Lower lobe of right lung (tissue), 2 donors: ENCODE measurements at regions not wholly inside any gene's neighbourhood (a gene's known extent, or its start where the extent isn't known, plus 50 kb on each side); places are given as distances from the start of the nearest gene placed in this dataset.
A peak's percentile ranks its signal among the peaks of the same experiment; 100 is the strongest.

Experiments used
- ATAC-seq, 2 donors: fragments of 200-7000 bp; cut with Tn5 transposase; one replicate each; pipeline ENCODE4 v1.9.1; 2020 to 2022; ENCODE audit warnings: mild to moderate bottlenecking in 2 of 2, moderate library complexity in 2 of 2
- DNase-seq: peaks from one replicate; pipeline ENCODE4 v3.0.0-alpha.2; 2020
- H3K27ac ChIP-seq: fragments of 200-600 bp; one replicate; pipeline ENCODE4 v1.8.0; 2022
- H3K27me3 ChIP-seq: fragments of 200-600 bp; one replicate; pipeline ENCODE4 v1.8.0; 2022; ENCODE audit warnings: low read depth
- H3K36me3 ChIP-seq: fragments of 200-600 bp; one replicate; pipeline ENCODE4 v1.8.0; 2022; ENCODE audit warnings: mild to moderate bottlenecking
- H3K4me1 ChIP-seq: fragments of 200-600 bp; one replicate; pipeline ENCODE4 v1.8.0; 2022
- H3K4me3 ChIP-seq: fragments of 200-600 bp; one replicate; pipeline ENCODE4 v1.8.0; 2022; ENCODE audit warnings: mild to moderate bottlenecking
- H3K9me3 ChIP-seq: fragments of 200-600 bp; one replicate; pipeline ENCODE4 v1.8.0; 2022
- CTCF ChIP-seq: fragments of 200-600 bp; IDR thresholded peaks from one replicate; pipeline ENCODE4 v1.8.0; 2022; ENCODE audit warnings: antibody characterized with exemption, mild to moderate bottlenecking
- intact Hi-C: fragments of 100-400 bp; cut with DNase I; formaldehyde crosslinking; loops from one replicate; pipeline ENCODE4 v1.11.0; 2022
- donor health status: DM: no; HTN: yes; CAD: no; lungs with severe emphysema.

- Histone ChIP-seq H3K4me3 (no peak overlapping the region), H3K36me3 (no peaks in the 10 kb centered on the region), H3K27me3 (no peaks in the 10 kb centered on the region), H3K27ac (no peak overlapping the region), H3K4me1 (no peaks in the 10 kb centered on the region), H3K9me3 (no peaks in the 10 kb centered on the region)
- no peak for TF ChIP-seq CTCF
- ATAC-seq (no peak), DNase-seq (no peak)
- intact Hi-C loops, result no loop called here
These were observed 360.3 kb downstream of the IRS2 start for GRCh38 chr13:109425821-109426689.

- DNase-seq (no peak), ATAC-seq (peak; percentile 32 to 65)
- Histone ChIP-seq H3K36me3 (no peaks in the 10 kb centered on the region), H3K27ac (no peak overlapping the region), H3K4me3 (no peak overlapping the region), H3K9me3 (no peaks in the 10 kb centered on the region), H3K4me1 (no peaks in the 10 kb centered on the region), H3K27me3 (no peaks in the 10 kb centered on the region)
- intact Hi-C loops, result no loop called here
- TF ChIP-seq CTCF, result no peak
These were observed 364.2 kb downstream of the IRS2 start for GRCh38 chr13:109422161-109422560.

GRCh38 chr13:109419896-109420295 is 366.5 kb downstream of the IRS2 start:
- no peaks in the 10 kb centered on the region for H3K4me1 ChIP-seq
- H3K27me3 ChIP-seq, result no peaks in the 10 kb centered on the region
- DNase-seq (no peak), ATAC-seq (no peak)
- no peak for TF ChIP-seq CTCF
- H3K4me3 ChIP-seq, result no peak overlapping the region
- no peaks in the 10 kb centered on the region for H3K9me3 ChIP-seq
- H3K27ac ChIP-seq, result no peak overlapping the region
- intact Hi-C loops, result no loop called here
- no peaks in the 10 kb centered on the region for H3K36me3 ChIP-seq

- no peak overlapping the region for H3K4me3 ChIP-seq
- TF ChIP-seq CTCF, result no peak
- no peaks in the 10 kb centered on the region for H3K36me3 ChIP-seq
- ATAC-seq (no peak), DNase-seq (no peak)
- H3K4me1 ChIP-seq, result no peaks in the 10 kb centered on the region
- H3K9me3 ChIP-seq, result no peaks in the 10 kb centered on the region
- no peaks in the 10 kb centered on the region for H3K27me3 ChIP-seq
- intact Hi-C loops, result no loop called here
- no peak overlapping the region for H3K27ac ChIP-seq
These were observed 368.3 kb downstream of the IRS2 start for GRCh38 chr13:109418111-109418510.

- no peak for TF ChIP-seq CTCF
- no peak for DNase-seq
These were observed 370.4 kb downstream of the IRS2 start for GRCh38 chr13:109416001-109416400.

More at GRCh38 chr13:109416001-109416400, 370.4 kb downstream of the IRS2 start:
- ATAC-seq, result no peak
- Histone ChIP-seq H3K9me3 (no peaks in the 10 kb centered on the region), H3K27me3 (no peaks in the 10 kb centered on the region), H3K27ac (no peak overlapping the region), H3K4me3 (no peak overlapping the region), H3K4me1 (no peaks in the 10 kb centered on the region), H3K36me3 (no peaks in the 10 kb centered on the region)
- intact Hi-C loops, result no loop called here
